ENCODE measurements at regions not wholly inside any gene's neighbourhood (a gene's known extent, or its start where the extent isn't known, plus 50 kb on each side); places are given as distances from the start of the nearest gene placed in this dataset.

DNA sequence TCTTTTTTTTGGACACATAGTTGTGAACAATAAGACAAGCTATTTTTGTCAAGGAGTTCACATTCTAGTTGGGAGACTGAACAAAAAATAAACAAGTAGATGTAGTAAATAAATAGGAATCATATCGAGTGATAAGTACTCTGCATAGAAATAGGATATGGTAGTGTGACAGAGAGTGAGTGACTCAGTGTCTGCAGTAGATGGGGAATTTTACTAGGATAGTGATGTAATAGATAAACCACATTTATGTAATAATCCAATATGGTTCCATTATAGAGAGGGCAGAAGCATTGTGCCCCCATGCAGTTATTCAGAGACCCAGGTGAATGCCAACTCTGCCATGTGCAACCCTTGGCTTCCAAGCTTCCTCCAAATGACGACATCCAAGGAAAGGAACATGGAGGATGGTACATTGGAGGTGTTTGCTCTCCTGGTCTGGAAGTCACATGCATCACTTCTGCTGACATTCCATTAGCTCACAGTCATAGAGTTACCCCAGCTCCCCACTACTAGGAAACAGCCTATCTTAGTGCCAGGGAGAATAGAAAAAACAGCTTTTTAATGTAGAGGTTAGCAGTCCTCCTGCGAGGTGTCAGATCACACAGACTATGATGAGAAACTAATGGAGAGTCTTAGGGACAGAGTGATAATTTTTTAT lies 595.4 kb downstream of the NYAP2 start:
- Histone ChIP-seq H3K36me3 (ENCODE audit: control insufficient read depth in 2 of 2, insufficient read depth in 2 of 2, low read length in 2 of 2) (no peaks in the 10 kb centered on the region), H3K4me1 (ENCODE audit: control insufficient read depth, insufficient read depth, low read length) (peaks cover 7% of the 10 kb centered on the region), H3K4me3 (ENCODE audit: low read length in 2 of 2) (no peak overlapping the region), H3K9ac (ENCODE audit: low read length in 2 of 2) (no peak overlapping the region), H3K27me3 (ENCODE audit: control insufficient read depth in 1 of 2, insufficient read depth in 2 of 2, low read length in 2 of 2) (no peaks in the 10 kb centered on the region), H3K9me3 (ENCODE audit: control insufficient read depth in 2 of 2, low read length in 2 of 2) (no peaks in the 10 kb centered on the region), H3K27ac (ENCODE audit: low read length) (no peak overlapping the region)

DNA sequence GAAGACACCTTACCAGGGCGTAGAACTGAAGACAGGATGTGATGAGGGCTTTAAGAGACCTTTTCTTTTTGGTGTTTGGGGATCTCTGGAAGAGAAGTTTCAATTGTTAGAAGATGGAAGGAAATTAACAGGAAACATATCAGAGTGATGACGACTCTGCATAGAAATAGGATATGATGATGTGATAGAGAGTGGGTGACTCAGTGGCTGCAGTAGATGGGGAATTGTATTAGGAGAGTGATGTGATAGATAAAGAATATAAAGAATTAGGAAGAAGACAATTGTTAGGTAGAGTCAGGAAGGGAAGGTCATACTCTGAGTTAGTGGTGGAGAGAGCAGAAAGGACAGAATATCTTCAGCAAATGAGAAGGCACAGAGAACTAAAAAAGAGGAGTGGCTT lies 593.9 kb downstream of the NYAP2 start:
- no peak overlapping the region for H3K27ac ChIP-seq (ENCODE audit: low read length)

DNA sequence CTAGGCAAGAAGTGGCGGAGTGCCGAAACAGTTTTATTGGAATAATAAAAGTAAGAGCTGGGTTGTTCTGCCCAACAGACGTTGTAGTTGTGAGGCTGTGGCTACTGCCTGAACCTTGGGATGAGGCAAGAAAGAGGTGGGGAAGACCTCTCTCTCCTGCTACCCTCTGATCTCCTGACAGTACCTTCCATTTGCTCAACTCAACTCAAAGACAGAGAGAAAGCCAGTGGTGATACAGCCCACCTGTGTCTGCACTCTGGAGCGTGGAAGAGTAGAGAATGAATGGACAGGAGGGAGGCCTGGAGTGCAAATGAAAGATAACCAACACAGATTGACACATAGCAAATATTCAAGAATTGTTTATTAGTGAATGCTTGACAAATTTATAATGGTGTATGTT lies 590.3 kb downstream of the NYAP2 start:
- Histone ChIP-seq H3K9me3 (ENCODE audit: control insufficient read depth in 2 of 2, low read length in 2 of 2) (no peaks in the 10 kb centered on the region), H3K4me3 (ENCODE audit: low read length in 2 of 2) (no peak overlapping the region), H3K36me3 (ENCODE audit: control insufficient read depth in 2 of 2, insufficient read depth in 2 of 2, low read length in 2 of 2) (no peaks in the 10 kb centered on the region), H3K27ac (ENCODE audit: low read length) (no peak overlapping the region), H3K27me3 (ENCODE audit: control insufficient read depth in 1 of 2, insufficient read depth in 2 of 2, low read length in 2 of 2) (no peaks in the 10 kb centered on the region), H3K4me1 (ENCODE audit: control insufficient read depth, insufficient read depth, low read length) (no peaks in the 10 kb centered on the region), H3K9ac (ENCODE audit: low read length in 2 of 2) (no peak overlapping the region)

More for the DNA sequence above, 593.9 kb downstream of the NYAP2 start:
- Histone ChIP-seq H3K4me3 (ENCODE audit: low read length in 2 of 2) (no peak overlapping the region), H3K27me3 (ENCODE audit: control insufficient read depth in 1 of 2, insufficient read depth in 2 of 2, low read length in 2 of 2) (no peaks in the 10 kb centered on the region), H3K9ac (ENCODE audit: low read length in 2 of 2) (no peak overlapping the region), H3K9me3 (ENCODE audit: control insufficient read depth in 2 of 2, low read length in 2 of 2) (no peaks in the 10 kb centered on the region), H3K36me3 (ENCODE audit: control insufficient read depth in 2 of 2, insufficient read depth in 2 of 2, low read length in 2 of 2) (no peaks in the 10 kb centered on the region), H3K4me1 (ENCODE audit: control insufficient read depth, insufficient read depth, low read length) (peaks cover 7% of the 10 kb centered on the region)

DNA sequence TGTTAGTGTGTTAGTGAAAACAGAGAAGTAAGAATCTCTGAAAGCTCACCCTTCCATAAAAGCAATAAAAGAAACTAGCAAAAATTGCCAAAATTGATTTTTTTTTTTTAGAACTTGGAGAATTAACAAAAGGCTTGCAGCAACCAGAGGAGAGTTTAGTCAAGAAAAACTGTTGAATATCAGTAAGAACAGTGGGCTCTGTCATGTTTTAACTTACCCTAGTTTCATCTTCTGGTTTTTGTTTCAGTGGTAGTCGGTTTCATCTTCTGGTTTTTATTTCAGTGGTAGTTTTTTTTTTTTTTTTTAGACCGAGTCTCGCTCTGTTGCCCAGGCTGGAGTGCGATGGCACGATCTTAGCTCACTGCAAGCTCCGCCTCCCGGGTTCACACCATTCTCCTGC lies 580.9 kb downstream of the NYAP2 start:
- Histone ChIP-seq H3K4me3 (ENCODE audit: low read length in 2 of 2) (no peak overlapping the region), H3K9me3 (ENCODE audit: control insufficient read depth in 2 of 2, low read length in 2 of 2) (no peaks in the 10 kb centered on the region), H3K9ac (ENCODE audit: low read length in 2 of 2) (no peak overlapping the region), H3K36me3 (ENCODE audit: control insufficient read depth in 2 of 2, insufficient read depth in 2 of 2, low read length in 2 of 2) (no peaks in the 10 kb centered on the region), H3K27ac (ENCODE audit: low read length) (no peak overlapping the region), H3K4me1 (ENCODE audit: control insufficient read depth, insufficient read depth, low read length) (no peaks in the 10 kb centered on the region), H3K27me3 (ENCODE audit: control insufficient read depth in 1 of 2, insufficient read depth in 2 of 2, low read length in 2 of 2) (no peaks in the 10 kb centered on the region)

DNA sequence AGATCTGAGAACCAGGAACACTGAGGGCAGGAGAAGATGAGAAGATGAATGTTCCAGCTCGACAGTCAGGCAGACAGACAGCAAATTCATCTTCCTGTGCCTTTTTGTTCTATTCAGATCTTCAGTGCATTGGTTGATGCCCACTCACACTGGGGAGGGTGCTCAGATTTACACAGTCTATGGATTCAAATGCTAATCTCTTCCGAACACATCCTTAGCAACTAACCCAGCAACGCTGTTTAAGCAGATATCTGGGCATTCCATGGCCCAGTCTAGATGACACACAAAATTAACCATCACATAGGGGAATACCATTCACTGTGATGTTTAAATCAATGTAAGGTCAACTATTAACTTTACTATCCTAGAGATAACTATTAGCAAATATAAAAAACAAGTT lies 571.9 kb downstream of the NYAP2 start:
- Histone ChIP-seq H3K4me1 (ENCODE audit: control insufficient read depth, insufficient read depth, low read length) (no peaks in the 10 kb centered on the region), H3K4me3 (ENCODE audit: low read length in 2 of 2) (no peak overlapping the region), H3K9me3 (ENCODE audit: control insufficient read depth in 2 of 2, low read length in 2 of 2) (no peaks in the 10 kb centered on the region), H3K27me3 (ENCODE audit: control insufficient read depth in 1 of 2, insufficient read depth in 2 of 2, low read length in 2 of 2) (no peaks in the 10 kb centered on the region), H3K9ac (ENCODE audit: low read length in 2 of 2) (no peak overlapping the region), H3K36me3 (ENCODE audit: control insufficient read depth in 2 of 2, insufficient read depth in 2 of 2, low read length in 2 of 2) (no peaks in the 10 kb centered on the region), H3K27ac (ENCODE audit: low read length) (no peak overlapping the region)

DNA sequence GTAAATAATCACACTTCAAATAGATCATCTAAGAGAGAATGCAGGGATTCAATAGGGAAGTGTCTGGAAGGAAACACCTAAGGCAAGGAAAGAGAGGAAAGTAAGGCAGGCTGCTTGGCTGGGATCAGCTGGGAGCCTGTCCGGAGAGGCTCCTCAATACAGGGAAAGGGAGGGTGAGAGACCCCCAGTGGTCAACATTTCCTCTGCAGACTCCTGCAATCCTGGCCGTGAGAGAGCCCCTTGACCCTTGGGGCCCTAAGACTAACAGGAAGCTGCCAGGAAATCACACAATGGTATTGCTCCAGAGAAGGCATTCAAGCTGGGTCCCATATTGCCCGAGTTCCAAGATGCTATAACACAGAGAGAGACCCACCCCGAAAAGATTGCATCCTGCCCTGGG lies 549.4 kb downstream of the NYAP2 start:
- Histone ChIP-seq H3K9ac (ENCODE audit: low read length in 2 of 2) (no peak overlapping the region), H3K27ac (ENCODE audit: low read length) (no peak overlapping the region), H3K27me3 (ENCODE audit: control insufficient read depth in 1 of 2, insufficient read depth in 2 of 2, low read length in 2 of 2) (no peaks in the 10 kb centered on the region), H3K36me3 (ENCODE audit: control insufficient read depth in 2 of 2, insufficient read depth in 2 of 2, low read length in 2 of 2) (no peaks in the 10 kb centered on the region), H3K4me1 (ENCODE audit: control insufficient read depth, insufficient read depth, low read length) (no peaks in the 10 kb centered on the region), H3K9me3 (ENCODE audit: control insufficient read depth in 2 of 2, low read length in 2 of 2) (peaks cover 0 to 7% of the 10 kb centered on the region in 2 donors), H3K4me3 (ENCODE audit: low read length in 2 of 2) (no peak overlapping the region)

DNA sequence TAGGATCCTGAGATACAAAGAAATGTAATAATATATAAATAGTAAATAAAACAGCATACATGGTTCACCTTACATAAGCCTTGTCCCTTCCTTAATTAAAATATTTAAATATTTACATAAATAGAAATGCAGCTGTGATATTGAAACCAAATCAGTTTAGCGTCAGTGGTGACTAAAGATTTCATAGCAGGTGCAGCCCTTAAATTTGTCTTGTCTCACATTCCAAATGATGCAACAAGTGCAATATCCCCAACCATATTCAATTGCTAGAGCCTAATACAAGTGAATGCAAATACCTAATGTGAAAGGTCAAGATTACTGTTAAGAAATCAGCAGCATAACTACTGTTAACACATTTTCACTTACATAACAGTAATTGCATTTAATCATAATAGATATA lies 539.5 kb downstream of the NYAP2 start:
- no peaks in the 10 kb centered on the region for H3K27me3 ChIP-seq (ENCODE audit: control insufficient read depth in 1 of 2, insufficient read depth in 2 of 2, low read length in 2 of 2)
- no peak overlapping the region for H3K4me3 ChIP-seq (ENCODE audit: low read length in 2 of 2)
- H3K36me3 ChIP-seq (ENCODE audit: control insufficient read depth in 2 of 2, insufficient read depth in 2 of 2, low read length in 2 of 2), result no peaks in the 10 kb centered on the region
- H3K9ac ChIP-seq (ENCODE audit: low read length in 2 of 2), result no peak overlapping the region
- H3K9me3 ChIP-seq (ENCODE audit: control insufficient read depth in 2 of 2, low read length in 2 of 2), result no peaks in the 10 kb centered on the region
- H3K4me1 ChIP-seq (ENCODE audit: control insufficient read depth, insufficient read depth, low read length), result no peaks in the 10 kb centered on the region
- no peak overlapping the region for H3K27ac ChIP-seq (ENCODE audit: low read length)

DNA sequence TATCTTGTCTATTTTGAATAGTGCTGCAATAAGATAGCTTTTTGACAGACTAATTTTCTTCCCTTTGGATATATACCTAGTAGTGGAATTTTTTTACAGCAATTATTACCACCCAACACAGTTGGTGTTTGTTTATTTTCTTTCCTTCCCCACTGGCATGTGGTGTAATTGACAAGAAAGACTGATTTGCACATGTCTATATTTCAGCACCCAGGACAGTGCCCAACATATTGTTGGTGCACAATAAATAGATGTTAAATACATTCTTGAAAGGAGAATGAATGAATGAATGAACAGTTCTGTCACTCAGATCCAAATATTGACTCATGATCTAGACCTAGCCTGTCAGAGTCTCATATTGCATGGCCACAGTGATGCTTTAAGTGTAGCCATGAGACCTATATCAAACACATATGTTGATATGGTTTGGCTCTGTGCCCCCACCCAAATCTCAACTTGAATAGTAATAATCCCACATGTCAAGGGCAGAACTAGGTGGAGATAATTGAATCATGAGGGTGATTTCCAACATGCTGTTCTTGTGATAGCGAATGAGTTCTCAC lies 538.2 kb downstream of the NYAP2 start:
- no peak overlapping the region for H3K4me3 ChIP-seq (ENCODE audit: low read length in 2 of 2)
- no peak overlapping the region for H3K9ac ChIP-seq (ENCODE audit: low read length in 2 of 2)

DNA sequence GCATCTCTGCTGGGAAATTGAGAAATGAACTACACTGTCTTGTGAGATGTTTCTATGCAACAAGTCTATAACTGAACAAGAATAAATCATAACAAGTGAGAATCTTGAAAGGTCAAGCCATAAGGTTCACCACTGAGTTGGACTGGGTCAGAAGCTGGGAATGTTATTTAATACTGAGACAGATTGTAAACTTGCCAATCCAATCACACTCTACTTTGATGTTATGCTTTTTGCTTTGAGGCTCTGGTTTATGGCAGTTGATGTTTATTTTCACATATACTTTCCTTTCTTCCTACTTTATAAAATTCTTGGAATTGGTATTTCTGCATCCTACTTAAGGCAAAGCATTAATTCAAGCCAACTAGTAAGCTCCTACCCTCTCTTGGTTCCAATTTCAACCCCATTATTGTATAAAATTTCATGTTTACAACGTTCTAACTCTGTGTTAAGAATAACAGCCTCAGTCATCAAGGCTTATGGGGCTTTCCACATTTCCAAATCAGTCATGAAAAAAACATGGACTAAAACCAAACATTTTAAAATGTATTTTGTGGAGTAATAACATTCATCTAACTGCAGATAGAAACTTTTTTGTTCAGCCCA lies 533.4 kb downstream of the NYAP2 start:
- Histone ChIP-seq H3K4me3 (ENCODE audit: low read length in 2 of 2) (no peak overlapping the region), H3K9ac (ENCODE audit: low read length in 2 of 2) (no peak overlapping the region), H3K36me3 (ENCODE audit: control insufficient read depth in 2 of 2, insufficient read depth in 2 of 2, low read length in 2 of 2) (no peaks in the 10 kb centered on the region), H3K9me3 (ENCODE audit: control insufficient read depth in 2 of 2, low read length in 2 of 2) (no peaks in the 10 kb centered on the region), H3K4me1 (ENCODE audit: control insufficient read depth, insufficient read depth, low read length) (no peaks in the 10 kb centered on the region), H3K27me3 (ENCODE audit: control insufficient read depth in 1 of 2, insufficient read depth in 2 of 2, low read length in 2 of 2) (no peaks in the 10 kb centered on the region), H3K27ac (ENCODE audit: low read length) (no peak overlapping the region)

More for the DNA sequence above, 538.2 kb downstream of the NYAP2 start:
- no peak overlapping the region for H3K27ac ChIP-seq (ENCODE audit: low read length)
- no peaks in the 10 kb centered on the region for H3K27me3 ChIP-seq (ENCODE audit: control insufficient read depth in 1 of 2, insufficient read depth in 2 of 2, low read length in 2 of 2)
- no peaks in the 10 kb centered on the region for H3K36me3 ChIP-seq (ENCODE audit: control insufficient read depth in 2 of 2, insufficient read depth in 2 of 2, low read length in 2 of 2)
- no peaks in the 10 kb centered on the region for H3K4me1 ChIP-seq (ENCODE audit: control insufficient read depth, insufficient read depth, low read length)
- no peaks in the 10 kb centered on the region for H3K9me3 ChIP-seq (ENCODE audit: control insufficient read depth in 2 of 2, low read length in 2 of 2)

DNA sequence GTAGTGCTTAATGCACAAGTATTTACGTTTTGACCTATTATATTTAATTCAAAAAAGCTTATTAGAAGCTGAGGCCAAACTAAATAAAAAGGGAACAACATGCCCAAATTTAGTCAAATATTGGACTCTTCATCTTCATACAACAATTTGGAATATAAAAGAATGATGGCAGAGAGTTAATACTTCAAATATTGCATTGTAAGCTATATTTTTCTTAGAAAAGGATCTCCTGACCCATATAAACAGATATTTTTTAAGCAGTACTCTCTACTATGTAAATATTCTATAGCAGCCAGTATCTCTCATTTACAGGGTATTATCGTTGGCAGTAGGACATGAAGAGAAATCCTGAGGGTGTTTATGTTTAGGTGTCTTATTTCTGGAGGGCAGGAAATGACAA lies 531.2 kb downstream of the NYAP2 start:
- Histone ChIP-seq H3K27ac (ENCODE audit: low read length) (no peak overlapping the region), H3K9me3 (ENCODE audit: control insufficient read depth in 2 of 2, low read length in 2 of 2) (no peaks in the 10 kb centered on the region), H3K4me1 (ENCODE audit: control insufficient read depth, insufficient read depth, low read length) (no peaks in the 10 kb centered on the region), H3K9ac (ENCODE audit: low read length in 2 of 2) (no peak overlapping the region), H3K4me3 (ENCODE audit: low read length in 2 of 2) (no peak overlapping the region), H3K36me3 (ENCODE audit: control insufficient read depth in 2 of 2, insufficient read depth in 2 of 2, low read length in 2 of 2) (no peaks in the 10 kb centered on the region), H3K27me3 (ENCODE audit: control insufficient read depth in 1 of 2, insufficient read depth in 2 of 2, low read length in 2 of 2) (no peaks in the 10 kb centered on the region)

DNA sequence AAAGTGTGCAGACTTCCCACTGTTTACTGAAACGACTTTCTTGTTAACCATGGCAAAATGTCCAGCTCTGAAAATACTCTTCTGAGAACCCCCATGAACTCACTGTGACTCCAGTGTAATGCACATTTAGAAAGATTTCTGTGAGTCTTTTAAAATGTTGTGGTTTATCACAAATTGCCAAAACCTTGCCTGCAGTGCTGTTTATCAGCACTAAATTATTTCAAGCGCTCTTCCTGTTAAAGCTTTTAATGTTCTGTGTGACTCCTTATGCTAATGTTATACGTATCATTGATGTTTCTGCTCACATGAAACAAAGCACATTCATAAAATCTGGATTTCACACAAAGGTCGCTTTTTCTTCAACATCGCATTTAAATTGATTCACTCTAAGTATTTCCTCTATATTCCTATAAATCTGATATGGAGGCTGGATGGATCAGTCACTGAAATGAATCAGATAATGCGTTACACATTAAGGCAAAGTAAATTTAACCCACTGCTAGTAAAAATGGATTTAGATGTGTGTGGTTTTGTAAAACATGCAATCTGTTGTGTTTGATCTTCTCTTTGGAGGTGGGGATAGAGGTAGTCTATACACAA lies 521.2 kb downstream of the NYAP2 start:
- Histone ChIP-seq H3K27me3 (ENCODE audit: control insufficient read depth in 1 of 2, insufficient read depth in 2 of 2, low read length in 2 of 2) (no peaks in the 10 kb centered on the region), H3K9ac (ENCODE audit: low read length in 2 of 2) (no peak overlapping the region), H3K9me3 (ENCODE audit: control insufficient read depth in 2 of 2, low read length in 2 of 2) (peaks cover 0 to 3% of the 10 kb centered on the region in 2 donors), H3K4me1 (ENCODE audit: control insufficient read depth, insufficient read depth, low read length) (no peaks in the 10 kb centered on the region), H3K4me3 (ENCODE audit: low read length in 2 of 2) (no peak overlapping the region), H3K36me3 (ENCODE audit: control insufficient read depth in 2 of 2, insufficient read depth in 2 of 2, low read length in 2 of 2) (no peaks in the 10 kb centered on the region), H3K27ac (ENCODE audit: low read length) (no peak overlapping the region)
